HEK293 (cell line): ENCODE measurements at regions not wholly inside any gene's neighbourhood (a gene's known extent, or its start where the extent isn't known, plus 50 kb on each side); places are given as distances from the start of the nearest gene placed in this dataset.

Experiments used
- CTCF ChIP-seq: fragments of 450-650 bp; formaldehyde crosslinking; IDR thresholded peaks from 2 replicates; pipeline ENCODE4 v1.5.1; 2016; ENCODE audit warnings: missing biosample characterization, missing genetic modification characterization
- ZNF239 ChIP-seq: fragments of 450-650 bp; formaldehyde crosslinking; IDR thresholded peaks from 2 replicates; pipeline ENCODE4 v1.5.1; 2016; ENCODE audit warnings: missing biosample characterization, missing genetic modification characterization

GRCh38 chr13:26934096-26934495 is 173.5 kb upstream of the GPR12 start:
- no peak for TF ChIP-seq ZNF239 (tag by site-specific recombination)
- TF ChIP-seq CTCF (tag by site-specific recombination): no peak
